GM19395 (cell line): ENCODE measurements at regions not wholly inside any gene's neighbourhood (a gene's known extent, or its start where the extent isn't known, plus 50 kb on each side); places are given as distances from the start of the nearest gene placed in this dataset.
"Not testable (repeated sequence)": the region's sequence is repeated elsewhere in the genome, so short reads cannot be mapped to it uniquely, and the experiment has no call there.

Experiments used
- ATAC-seq: cut with Tn5 transposase; IDR thresholded peaks from one replicate; pipeline ENCODE4 v1.9.1; 2021; ENCODE audit warnings: mild to moderate bottlenecking, moderate library complexity; ENCODE audit not compliant: unreplicated experiment

DNA sequence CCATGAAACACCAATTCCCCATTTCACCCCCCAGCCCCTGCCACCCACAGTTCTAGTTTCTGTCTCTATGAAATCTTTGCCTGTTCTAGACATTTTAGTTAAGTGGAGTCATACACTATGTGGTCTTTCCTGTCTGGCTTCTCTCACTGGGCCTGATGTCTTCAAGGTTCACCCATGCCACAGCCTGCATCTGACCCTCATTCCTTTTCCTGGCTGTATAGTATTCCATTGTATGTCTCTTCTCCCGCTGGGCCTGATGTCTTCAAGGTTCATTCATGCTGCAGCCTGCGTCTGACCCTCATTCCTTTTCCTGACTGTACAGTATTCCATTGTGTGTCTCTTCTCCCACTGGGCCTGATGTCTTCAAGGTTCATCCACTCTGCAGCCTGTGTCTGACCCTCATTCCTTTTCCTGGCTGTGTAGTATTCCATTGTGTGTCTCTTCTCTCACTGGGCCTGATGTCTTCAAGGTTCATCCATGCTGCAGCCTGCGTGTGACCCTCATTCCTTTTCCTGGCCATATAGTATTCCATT is 191.7 kb downstream of the CRLF2 start:
- ATAC-seq: no peak

DNA sequence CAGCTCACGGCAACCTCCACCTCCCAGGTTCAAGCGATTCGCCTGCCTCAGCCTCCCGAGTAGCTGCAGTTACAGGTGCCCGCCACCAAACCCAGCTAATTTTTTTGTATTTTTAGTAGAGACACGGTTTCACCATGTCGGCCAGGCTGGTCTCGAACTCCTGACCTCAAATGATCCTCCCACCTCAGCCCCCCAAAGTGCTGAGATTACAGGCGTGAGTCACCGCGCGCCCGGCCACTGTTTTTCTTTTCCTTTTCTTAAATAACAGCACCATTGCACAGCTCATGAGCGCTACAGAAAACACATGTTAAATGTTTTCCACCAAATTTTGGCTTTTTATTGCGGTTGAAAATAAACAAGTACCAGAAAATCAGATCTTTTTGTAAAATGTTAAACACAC is 195.5 kb downstream of the CRLF2 start:
- not testable (repeated sequence) for ATAC-seq

DNA sequence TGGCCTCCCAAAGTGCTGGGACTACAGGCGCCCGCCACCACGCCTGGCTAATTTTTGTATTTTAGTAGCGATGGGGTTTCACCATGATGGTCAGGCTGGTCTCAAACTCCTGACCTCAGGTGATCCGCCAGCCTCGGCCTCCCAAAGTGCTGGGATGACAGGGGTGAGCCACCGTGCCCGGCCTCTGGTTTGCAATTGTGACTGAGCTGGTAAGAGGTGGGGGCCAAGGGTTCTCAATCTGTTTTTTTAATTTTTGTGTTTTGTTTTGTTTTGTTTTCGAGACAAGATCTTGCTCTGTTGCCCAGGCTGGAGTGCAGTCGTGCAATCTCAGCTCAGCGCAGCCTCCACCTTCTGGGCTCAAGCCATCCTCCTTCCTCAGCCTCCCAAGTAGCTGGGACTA is 196.2 kb downstream of the CRLF2 start:
- not testable (repeated sequence) for ATAC-seq

DNA sequence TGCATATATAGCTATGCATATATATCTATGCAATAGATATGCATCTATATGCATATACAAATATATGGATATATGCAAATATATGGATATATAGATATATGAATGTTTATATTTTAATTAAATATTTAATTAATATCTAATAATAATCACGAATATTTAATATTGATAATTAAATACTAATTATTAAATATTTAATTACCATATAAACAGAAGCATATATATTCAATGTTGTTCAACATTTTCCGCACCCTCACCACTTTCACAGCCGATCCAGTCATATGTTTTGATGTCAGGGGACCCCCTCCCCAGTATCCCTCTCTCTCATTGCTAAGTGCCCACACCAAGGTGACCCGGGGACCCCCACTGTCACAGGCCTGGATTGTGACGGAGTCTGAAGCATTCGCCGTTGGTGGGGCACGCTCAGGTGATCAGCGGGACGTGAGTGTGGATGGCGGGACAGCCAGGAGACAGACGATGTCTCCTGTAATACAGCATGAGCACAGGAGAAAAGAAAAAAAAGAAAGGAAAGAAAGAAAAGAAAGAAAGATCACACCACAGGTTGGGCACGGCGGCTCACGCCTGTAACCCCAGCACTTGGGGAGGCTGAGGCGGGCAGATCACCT is 199.7 kb downstream of the CRLF2 start:
- ATAC-seq: no peak

DNA sequence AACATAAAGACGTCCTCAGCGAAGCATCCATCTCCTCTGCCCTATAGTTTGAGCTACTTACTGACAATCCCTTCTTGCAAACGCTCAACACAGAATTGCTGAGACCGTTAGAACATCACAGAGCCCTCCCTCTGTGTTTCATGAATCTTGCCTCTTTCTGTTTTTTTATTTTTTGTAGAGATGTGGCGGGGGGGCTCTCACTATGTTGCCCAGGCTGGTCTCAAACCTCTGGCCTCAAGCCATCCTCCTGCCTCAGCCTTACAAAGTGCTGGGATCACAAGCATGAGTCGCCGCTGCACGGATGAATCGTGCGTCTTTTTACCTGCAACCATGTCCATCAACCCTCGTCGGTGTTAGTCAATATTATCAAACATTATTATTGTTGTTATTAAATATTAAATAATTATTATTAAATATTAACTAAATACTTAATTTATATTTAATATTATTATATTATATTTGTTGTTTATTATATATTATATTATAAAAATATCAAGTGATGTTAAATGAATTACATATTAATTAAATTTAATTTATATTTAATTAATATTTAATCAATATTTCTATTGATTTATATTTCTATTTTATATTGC is 200.7 kb downstream of the CRLF2 start:
- ATAC-seq: no peak

DNA sequence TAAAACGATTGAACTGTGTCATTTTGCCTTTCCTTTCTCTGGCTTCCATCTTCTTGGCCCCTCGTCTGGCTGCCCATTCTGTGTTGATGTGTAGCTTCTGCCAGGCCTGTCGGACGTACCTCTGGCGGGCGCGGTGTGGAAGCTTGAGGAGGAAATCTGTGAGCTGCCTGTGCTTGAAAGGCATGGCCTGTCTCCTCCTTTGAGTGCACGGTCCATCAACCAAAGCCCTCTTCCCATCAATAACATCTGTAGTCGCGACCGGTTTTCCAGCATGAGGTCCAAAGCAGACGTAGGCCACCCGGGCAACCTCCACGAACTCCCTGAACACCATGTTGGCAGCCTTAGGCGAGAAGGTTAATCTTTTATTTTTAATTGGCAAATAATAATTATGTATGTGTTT is 202.7 kb downstream of the CRLF2 start:
- no peak for ATAC-seq

DNA sequence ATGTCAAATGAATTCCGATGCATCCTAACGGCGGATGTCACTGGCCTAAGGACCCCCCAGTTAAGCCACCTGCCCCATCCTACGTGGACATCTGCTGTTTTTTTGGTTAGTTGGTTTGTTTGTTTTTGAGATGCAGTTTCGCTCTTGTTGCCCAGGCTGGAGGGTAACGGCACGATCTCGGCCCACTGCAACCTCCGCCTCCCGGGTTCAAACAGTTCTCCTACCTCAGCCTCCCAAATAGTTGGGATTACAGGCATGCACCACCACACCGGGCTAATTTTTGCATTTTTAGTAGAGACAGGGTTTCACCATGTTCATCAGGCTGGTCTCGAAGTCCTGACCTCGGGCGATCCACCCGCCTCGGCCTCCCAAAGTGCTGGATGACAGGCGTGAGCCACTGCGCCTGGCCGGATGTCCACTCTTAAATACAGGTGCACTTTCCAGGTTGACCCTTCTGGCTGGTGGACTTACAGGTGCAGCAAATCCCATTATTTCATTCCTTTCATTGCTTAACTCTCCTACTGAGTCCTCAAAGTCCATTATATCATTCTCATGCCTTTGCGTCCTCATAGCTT is 206.2 kb downstream of the CRLF2 start:
- no peak for ATAC-seq

DNA sequence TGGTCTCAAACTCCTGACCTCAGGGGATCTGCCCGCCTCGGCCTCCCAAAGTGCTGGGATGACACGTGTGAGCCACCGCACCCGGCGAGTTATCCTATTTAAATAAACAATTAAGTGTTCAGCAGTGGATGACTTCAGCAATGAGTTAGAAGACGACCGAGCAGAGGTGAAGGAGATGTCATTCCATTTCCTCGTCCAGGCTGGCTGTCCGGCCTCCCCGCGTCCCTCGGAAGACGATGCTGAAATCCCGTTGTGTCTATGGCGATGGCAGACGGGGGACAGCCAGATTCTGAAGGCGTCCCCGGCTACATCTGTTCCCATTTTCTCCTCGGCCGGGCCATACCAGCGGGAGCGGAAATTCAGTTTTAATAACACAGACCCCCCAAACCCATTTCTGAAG is 209.8 kb downstream of the CRLF2 start:
- ATAC-seq: no peak

DNA sequence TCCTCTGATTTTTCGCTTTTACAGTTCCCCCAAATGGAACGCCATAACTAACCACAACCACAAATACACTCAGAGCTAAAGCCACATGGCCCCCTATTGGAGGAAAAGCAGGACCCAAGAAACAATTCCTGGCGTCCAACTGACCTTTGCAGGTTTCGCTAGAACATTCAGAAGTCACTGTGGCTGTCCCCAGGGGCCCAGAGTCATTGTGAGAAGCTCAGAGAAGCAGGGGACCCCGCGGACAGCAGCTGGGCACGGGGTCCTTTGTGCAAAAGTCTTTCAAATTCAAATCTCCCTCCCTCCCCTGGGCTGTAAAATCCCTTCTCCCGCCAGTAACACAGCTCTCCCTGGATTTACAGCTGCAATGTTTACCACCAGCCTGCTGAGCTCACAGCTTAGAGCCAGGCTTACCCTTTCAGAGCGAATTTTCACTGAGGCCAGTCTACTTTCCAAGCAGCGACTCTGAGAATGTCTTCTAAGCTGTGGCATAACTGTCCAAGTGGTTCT is 214.8 kb downstream of the CRLF2 start:
- no peak for ATAC-seq

DNA sequence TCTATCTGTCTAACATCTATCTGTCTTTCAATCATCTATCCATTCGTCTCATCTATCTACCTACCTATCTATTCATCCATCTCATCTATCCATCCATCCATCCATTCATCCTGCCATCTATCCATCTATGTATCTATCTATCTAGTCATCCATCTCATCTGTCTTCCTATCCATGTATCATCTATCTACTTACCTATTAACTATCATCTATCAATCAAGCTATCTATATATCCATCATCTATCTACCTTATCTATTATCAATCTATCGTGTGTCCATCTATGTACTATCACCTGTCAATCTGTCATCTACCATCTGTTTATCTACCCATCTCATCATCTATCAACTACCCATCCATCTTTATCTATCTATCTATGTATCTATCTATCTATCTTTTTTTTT is 217.7 kb downstream of the CRLF2 start:
- ATAC-seq: no peak

DNA sequence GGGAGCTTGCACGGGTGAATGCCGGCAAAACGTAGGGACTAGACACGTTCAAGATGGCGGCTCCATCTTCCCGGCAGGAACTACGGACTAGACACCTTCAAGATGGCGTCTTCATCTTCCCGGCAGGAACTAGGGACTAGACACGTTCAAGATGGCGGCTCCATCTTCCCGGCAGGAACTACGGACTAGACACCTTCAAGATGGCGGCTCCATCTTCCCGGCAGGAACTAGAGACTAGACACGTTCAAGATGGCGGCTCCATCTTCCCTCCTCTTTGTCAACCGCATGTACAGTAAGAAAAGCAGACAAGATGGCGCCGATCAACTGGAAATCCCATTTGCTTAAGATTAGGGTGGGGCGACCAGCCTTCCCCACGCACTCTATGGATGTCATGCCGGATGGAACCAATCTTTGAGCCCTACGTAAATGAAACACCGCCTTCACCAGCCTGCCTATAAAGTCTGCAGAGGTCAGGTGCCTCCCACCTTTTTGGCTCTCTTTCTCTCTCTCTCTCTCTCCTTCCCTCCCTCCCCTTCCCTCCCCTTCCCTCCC is 222.4 kb downstream of the CRLF2 start:
- peak; percentile 95 for ATAC-seq

DNA sequence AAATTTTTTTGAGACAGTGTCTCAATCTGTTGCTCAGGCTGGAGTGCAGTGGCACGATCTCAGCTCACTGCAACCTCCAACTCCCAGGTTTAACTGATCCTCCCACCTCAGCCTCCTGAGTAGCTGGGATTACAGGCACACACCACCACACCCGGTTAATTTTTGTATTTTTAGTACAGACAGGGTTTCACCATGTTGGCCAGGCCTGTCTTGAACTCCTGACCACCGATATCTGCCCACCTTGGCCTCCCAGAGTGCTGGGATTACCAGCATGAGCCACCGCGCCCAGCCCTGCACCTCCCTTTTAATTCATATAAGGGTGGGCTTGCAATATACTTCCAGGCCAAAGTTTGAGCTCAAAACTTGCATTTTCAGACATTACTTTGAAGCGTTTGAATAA is 223.9 kb downstream of the CRLF2 start:
- ATAC-seq: not testable (repeated sequence)

DNA sequence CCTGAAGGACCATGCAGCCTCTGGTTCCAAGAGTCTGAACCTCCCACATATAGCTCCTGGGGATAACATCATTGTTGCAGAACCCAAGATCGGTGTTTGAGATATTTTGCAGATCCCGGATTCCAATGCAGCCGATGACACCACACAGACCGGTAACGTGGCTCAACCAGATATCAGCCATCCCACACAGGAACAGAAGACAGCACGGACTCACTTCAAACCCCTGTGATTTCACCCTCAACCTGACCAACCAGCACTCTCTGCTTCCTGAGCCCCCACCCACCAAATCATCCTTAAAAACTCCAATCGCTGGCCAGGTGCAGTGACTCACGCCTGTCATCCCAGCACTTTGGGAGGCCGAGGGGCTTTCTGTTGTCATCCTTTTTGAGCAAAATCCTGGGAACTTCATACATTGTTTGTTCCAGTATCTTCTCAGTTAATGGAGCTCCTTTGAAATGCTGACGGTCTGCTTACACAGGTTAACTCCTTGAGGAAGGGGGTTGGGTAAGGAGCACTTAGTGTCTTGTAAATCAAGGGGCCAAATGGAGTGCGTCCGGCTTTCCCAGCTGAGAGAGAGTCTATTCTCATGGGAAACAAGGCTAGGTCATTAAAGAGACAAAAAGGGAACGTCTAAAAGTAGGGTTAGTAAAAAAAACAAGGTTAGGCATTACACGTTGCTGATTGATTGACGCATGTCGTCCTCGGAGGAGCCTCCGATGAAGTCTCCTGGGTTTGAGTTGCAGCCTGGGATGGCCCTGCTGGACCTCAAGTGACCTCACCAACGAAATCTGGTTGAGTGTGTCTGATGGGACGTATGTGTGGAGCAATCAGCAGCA is 230.4 kb downstream of the CRLF2 start:
- ATAC-seq: no peak

DNA sequence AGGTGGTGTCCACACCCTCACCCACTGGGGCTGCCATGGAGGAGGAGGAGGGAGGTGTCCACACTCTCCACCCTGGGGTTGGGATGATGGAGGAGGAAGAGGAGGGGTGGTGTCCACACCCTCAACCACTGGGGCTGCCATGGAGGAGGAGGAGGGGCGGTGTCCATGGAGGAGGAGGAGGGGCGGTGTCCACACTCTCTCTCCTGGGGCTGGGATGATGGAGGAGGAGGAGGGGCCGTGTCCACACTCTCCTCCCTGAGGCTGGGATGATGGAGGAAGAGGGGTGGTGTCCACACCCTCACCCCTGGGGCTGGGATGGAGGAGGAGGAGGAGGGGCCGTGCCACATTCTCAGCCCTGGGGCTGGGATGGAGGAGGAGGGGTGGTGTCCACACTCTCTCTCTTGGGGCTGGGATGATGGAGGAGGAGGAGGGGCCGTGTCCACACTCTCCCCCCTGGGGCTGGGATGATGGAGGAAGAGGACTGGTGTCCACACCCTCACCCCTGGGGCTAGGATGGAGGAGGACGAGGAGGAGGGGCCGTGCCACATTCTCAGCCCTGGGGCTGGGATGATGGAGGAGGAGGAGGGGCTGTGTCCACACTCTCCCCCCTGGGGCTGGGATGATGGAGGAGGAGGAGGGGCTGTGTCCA is 231.7 kb downstream of the CRLF2 start:
- ATAC-seq: no peak

DNA sequence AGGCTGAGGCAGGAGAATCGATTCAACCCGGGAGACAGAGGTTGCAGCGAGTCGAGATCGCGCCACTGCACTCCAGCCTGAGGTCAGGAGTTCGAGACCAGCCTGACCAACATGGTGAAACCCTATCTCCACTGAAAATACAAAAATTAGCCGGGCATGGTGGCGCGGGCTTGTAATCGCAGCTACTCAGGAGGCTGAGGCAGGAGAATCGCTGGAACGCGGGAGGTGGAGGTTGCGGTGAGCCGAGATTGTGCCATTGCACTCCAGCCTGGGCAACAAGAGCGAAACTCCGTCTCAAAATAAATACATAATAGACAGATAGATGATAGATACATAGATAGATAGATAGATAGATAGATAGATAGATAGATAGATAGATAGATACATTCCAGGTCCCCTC is 233.3 kb downstream of the CRLF2 start:
- not testable (repeated sequence) for ATAC-seq

DNA sequence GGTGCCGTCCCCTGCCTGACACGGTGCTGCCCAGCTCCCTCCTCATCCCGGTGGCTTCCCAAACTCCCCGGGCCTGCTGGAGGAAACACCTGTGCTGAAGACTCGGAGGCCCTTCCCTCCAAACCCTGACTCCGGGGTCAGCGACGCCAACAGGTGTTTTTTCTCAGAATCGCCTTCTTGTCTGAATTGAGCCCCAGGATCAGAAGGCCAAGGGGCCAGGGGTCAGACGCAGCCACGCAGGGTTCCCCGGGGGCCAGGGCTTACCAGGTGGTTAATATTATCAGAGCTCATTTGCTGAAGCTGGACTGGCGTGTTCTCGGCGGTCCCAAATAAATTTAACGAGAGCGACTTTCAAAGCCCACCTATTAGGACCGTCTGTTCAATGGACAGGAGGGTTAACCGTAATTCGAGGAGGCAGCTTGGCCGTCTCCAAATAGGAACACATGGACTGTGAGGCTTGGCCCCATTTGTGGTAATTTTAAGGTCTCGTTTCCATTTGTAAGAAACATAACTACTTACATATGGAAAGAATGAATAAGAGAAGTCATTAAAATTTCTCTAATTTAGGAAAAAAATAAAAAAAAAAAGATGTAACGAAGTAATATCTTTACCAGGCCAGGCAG is 239.3 kb downstream of the CRLF2 start:
- ATAC-seq: no peak

DNA sequence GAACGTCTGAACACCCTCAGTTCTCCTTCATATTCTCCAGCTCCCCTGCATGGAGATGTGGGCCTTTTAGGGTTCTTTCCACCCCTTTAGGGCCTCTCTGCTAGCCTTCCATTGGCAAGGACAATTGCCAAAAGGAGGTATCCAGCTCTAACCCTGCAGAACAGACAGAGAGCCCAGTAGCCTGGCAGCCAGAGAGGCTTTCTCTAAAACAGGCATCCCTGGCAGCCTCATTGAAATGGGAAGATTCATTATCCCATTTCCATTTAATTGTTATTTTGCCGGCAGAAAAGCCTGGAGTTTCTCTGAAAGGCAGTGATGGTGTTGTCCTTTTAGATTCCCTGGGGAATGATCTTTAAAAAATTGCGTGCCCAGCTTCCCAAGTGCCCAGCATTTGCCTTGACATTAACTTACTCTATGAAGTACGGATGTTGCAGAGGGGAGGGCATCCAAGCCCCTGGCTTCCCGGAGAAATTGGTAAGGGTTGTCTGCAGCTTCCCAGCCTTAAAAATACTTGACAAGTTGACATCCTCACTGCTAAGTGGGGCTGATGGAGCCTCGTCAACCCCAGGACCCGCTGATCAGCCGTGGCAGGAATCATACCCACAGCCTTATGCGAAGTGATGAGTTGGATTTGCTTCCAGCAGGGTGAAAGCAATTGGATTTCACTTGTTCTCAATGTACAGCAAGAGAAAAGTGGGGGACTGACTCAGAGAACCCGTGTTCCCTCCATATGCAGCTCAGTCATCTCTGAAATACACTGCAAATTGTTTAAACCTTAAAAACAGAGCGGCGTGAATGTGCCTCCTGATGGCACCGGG is 244.1 kb downstream of the CRLF2 start:
- ATAC-seq: no peak

DNA sequence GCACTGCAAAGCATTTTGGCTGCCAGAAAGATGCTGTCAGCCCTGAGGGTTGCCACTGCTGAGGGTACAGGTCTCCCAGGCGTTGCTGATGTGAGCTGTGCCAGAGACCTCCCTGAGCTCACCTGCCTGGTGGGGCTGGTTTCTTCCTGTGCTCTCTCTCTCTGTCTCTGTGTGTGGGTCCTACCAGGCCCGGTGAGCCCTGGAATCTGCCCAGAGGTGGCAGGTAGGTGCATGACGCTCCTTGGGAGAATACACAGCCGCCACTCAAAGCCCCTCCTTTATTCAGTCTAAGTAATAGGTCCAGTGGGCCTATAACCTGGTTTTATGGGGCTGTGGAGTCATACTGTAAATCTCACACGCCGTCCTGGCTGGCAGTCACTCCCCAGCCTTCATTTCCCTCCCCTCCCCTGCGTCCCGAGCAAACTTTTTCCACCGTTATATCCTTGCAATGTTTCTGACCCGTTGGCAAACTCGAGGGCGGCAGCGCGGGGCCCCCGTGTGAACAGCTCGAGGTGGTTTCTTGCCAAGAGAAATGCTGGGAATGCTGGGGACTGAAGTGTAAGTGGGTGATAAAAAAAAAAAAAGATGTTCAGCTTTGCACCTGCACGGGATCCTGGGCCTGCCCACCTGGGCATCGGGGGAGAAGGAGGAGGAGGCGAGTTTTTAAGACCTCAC is 245.9 kb downstream of the CRLF2 start:
- ATAC-seq: no peak
